ENCODE measurements at regions not wholly inside any gene's neighbourhood (a gene's known extent, or its start where the extent isn't known, plus 50 kb on each side); places are given as distances from the start of the nearest gene placed in this dataset.
A peak's percentile ranks its signal among the peaks of the same experiment; 100 is the strongest.

DNA sequence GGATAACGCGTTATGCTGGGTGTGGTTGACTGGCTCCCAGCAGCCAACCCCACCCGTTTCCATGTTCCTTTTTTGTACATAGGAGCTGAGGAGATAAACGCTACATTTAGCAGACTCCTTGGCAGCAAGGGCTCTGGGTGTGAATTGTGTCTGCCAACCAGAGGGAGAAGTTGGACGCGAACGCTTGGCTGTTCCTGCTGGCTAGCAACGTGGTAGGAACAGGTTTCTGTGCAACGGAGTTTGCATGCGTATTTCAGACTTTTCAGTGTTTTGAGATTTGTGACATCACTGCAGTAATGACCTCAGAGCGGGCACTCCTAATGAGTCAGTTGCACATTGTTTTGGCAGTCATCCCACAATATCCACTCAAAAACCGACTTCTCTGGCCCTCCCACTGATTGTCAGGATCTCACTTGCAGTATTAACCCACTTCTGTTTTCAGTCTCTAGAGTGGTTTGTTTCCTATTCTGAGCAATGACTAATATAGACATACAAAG lies 98.7 kb upstream of the RGS1 start:
- H3K36me3 ChIP-seq: no peaks in the 10 kb centered on the region
- TF ChIP-seq POLR2AphosphoS5 (IDR thresholded peaks at IDR 0.05) (no peak), EP300 (IDR thresholded peaks at IDR 0.05) (no peak), POLR2A (IDR thresholded peaks at IDR 0.05) (no peak)
- TF ChIP-seq, protein P1, sequence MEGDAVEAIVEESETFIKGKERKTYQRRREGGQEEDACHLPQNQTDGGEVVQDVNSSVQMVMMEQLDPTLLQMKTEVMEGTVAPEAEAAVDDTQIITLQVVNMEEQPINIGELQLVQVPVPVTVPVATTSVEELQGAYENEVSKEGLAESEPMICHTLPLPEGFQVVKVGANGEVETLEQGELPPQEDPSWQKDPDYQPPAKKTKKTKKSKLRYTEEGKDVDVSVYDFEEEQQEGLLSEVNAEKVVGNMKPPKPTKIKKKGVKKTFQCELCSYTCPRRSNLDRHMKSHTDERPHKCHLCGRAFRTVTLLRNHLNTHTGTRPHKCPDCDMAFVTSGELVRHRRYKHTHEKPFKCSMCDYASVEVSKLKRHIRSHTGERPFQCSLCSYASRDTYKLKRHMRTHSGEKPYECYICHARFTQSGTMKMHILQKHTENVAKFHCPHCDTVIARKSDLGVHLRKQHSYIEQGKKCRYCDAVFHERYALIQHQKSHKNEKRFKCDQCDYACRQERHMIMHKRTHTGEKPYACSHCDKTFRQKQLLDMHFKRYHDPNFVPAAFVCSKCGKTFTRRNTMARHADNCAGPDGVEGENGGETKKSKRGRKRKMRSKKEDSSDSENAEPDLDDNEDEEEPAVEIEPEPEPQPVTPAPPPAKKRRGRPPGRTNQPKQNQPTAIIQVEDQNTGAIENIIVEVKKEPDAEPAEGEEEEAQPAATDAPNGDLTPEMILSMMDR (IDR thresholded peaks at IDR 0.05): no peak
- no peak overlapping the region for H3K4me3 ChIP-seq
- peak in 1 of 2 donors; percentile 78 for DNase-seq (ENCODE audit: low spot score in 2 of 2)
- no peaks in the 10 kb centered on the region for H3K27me3 ChIP-seq
- no peak overlapping the region for H3K27ac ChIP-seq
- peaks cover 14% of the 10 kb centered on the region for H3K4me1 ChIP-seq
- H3K9me3 ChIP-seq: no peaks in the 10 kb centered on the region
- WGBS: 37% methylated on average over 12 of the region's 12 CpGs

DNA sequence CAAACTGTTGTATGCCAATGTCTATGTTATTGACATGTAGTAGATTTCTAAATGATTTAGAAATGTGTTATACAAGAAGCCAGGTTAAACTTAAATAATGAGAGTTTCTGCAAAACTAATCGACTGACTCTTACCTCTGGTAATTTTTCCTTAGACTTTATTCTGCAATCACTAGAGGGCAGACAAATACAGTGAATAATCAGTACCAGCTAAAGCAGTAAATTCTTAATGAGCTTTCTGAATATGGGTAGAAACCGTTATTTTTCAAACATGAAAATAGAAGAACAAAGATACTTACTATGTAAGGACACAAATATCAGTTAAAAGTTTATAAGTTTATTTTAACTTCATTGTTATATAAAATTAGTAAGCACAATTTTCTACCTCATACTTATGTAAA lies 97.9 kb upstream of the RGS1 start:
- H3K36me3 ChIP-seq: no peaks in the 10 kb centered on the region
- H3K4me1 ChIP-seq: peaks cover 14% of the 10 kb centered on the region
- 3% methylated on average over 2 of the region's 2 CpGs for WGBS
- TF ChIP-seq POLR2AphosphoS5 (IDR thresholded peaks at IDR 0.05): no peak
- TF ChIP-seq, protein P1 (IDR thresholded peaks at IDR 0.05): peak; percentile 14 to 32
- no peak for DNase-seq (ENCODE audit: low spot score in 2 of 2)
- no peaks in the 10 kb centered on the region for H3K27me3 ChIP-seq
- H3K9me3 ChIP-seq: no peaks in the 10 kb centered on the region
- no peak overlapping the region for H3K27ac ChIP-seq
- no peak overlapping the region for H3K4me3 ChIP-seq

DNA sequence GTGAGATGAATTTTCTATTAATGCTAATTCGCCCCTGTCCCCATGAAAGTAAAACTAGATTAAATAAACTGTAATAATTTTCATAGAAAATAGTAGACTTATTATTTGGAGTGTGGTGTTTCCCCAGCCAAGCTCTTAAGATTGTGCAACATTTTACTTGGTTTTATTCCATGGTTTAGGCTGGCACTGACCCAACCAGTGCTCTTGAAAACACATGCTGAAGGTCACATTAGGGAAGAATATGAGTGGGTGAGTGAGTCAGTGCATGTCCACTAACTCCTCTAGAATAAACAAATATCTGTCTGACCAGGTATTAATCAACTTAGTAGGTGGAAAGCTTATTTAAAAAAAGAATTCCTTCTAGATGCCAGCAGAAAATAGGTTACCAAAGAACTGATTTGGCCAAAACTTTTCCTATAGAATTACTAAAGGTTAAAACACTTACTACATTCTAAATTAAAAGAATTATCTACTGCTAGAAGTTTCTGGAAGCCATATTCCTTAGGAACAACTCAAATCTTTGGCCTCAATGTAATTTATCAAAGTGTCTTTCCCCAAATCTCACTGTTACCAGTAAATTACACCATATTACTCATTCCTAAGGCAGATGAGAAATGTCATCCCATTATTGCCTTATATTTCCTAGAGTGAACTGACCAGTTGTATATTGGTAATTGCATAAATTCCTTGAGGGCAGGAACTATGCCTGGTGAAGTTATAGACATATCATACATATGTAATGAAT lies 89.7 kb upstream of the RGS1 start:
- Histone ChIP-seq H3K36me3 (no peaks in the 10 kb centered on the region), H3K27ac (peak overlapping the region; percentile 55), H3K4me3 (no peak overlapping the region), H3K9me3 (no peaks in the 10 kb centered on the region), H3K4me1 (peaks cover 27% of the 10 kb centered on the region), H3K27me3 (no peaks in the 10 kb centered on the region)
- TF ChIP-seq, protein P1 (IDR thresholded peaks at IDR 0.05): no peak
- TF ChIP-seq POLR2AphosphoS5 (IDR thresholded peaks at IDR 0.05): peak in 2 of 3 donors; percentile 40 to 68
- DNase-seq (ENCODE audit: low spot score in 2 of 2): peak in 1 of 2 donors; percentile 71
- 24% methylated on average over 1 of the region's 1 CpG for WGBS

DNA sequence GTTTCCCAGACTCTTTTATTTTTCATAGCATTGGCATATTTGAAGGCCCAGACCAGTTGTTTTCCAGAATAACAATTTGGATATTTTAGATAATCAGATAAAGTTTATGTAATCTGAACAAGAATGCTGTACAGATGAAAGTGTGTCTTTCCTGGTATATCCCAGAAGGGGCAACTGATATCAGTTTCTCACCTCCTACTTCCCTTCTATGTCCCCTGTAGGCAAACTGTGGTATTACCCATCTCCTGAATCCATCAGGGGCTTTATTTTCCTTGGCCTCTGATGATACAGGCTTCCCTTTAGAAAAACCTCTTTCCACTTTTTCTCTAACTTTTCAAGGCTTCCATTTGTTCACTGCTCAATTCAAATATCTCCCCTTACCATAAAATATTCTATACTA lies 87.5 kb upstream of the RGS1 start:
- TF ChIP-seq EP300 (IDR thresholded peaks at IDR 0.05) (no peak), POLR2A (IDR thresholded peaks at IDR 0.05) (no peak), POLR2AphosphoS5 (IDR thresholded peaks at IDR 0.05) (no peak)
- TF ChIP-seq, protein P1 (IDR thresholded peaks at IDR 0.05): no peak
- DNase-seq (ENCODE audit: low spot score in 2 of 2): no peak
- H3K36me3 ChIP-seq: no peaks in the 10 kb centered on the region
- no peak overlapping the region for H3K4me3 ChIP-seq
- no peaks in the 10 kb centered on the region for H3K9me3 ChIP-seq
- H3K4me1 ChIP-seq: peaks cover 27% of the 10 kb centered on the region
- H3K27ac ChIP-seq: no peak overlapping the region
- no peaks in the 10 kb centered on the region for H3K27me3 ChIP-seq

DNA sequence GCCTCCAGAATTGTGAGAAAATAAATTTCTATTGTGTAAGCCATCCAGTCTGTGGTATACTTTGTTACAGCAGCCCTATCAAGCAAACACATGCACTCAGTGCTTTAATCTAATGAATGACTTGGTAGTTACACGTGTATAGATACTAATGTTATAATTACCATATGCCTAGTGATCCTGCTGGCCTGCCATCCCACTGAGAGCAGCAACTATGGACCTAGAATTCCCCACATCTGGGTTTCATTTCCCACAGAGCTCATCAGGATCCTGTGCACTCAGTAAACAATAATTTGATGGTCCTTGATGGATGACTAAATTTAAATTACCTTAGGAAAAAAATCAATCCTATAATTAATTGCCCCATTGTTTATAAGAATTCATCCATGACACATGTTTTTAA lies 86.5 kb upstream of the RGS1 start:
- TF ChIP-seq, protein P1 (IDR thresholded peaks at IDR 0.05): no peak
- TF ChIP-seq EP300 (IDR thresholded peaks at IDR 0.05) (no peak), POLR2AphosphoS5 (IDR thresholded peaks at IDR 0.05) (no peak), POLR2A (IDR thresholded peaks at IDR 0.05) (no peak)
- Histone ChIP-seq H3K4me1 (peaks cover 27% of the 10 kb centered on the region), H3K36me3 (no peaks in the 10 kb centered on the region), H3K4me3 (no peak overlapping the region), H3K27ac (peak overlapping the region; percentile 58), H3K27me3 (no peaks in the 10 kb centered on the region), H3K9me3 (no peaks in the 10 kb centered on the region)
- 45% methylated on average over 1 of the region's 1 CpG for WGBS
- DNase-seq (ENCODE audit: low spot score in 2 of 2): no peak
